GM12878 (cell line): ENCODE measurements at regions not wholly inside any gene's neighbourhood (a gene's known extent, or its start where the extent isn't known, plus 50 kb on each side); places are given as distances from the start of the nearest gene placed in this dataset.

Experiments
- ATAC-seq: fragments of 200-7000 bp; cut with Tn5 transposase; 3 replicates; pipeline ENCODE4 v1.9.1; 2020; ENCODE audit warnings: mild to moderate bottlenecking, moderate library complexity
- BruUV-seq: library from RNA; stranded (reverse); fragments of 400-500 nt; replicated peaks from 2 replicates; lab custom pipeline; 2021; lab: Mats Ljungman, UMichigan
- CTCF ChIA-PET: fragments of 300-600 bp; sonication (Branson Sonifier 250); formaldehyde crosslinking; extraction: SDS; loops from one replicate; lab custom pipeline; 2021; ENCODE audit warnings: inconsistent platforms; lab: Yijun Ruan, JAX
- POLR2A ChIA-PET: fragments of 350-600 bp; formaldehyde crosslinking; extraction: SDS; loops from one replicate; lab custom pipeline; 2021; ENCODE audit warnings: inconsistent platforms; lab: Charles Lee
- RAD21 ChIA-PET: fragments of 300-600 bp; sonication (Branson Sonifier 250); formaldehyde crosslinking; loops from one replicate; lab custom pipeline; 2023; ENCODE audit warnings: antibody characterized with exemption; ENCODE audit not compliant: unreplicated experiment; lab: Charles Lee
- SMC1A ChIA-PET: fragments of 300-600 bp; sonication (Branson Sonifier 250); formaldehyde crosslinking; loops from one replicate; lab custom pipeline; 2023; ENCODE audit not compliant: unreplicated experiment, uncharacterized antibody; lab: Charles Lee
- DNase-seq: peaks from one replicate; pipeline ENCODE4 v3.0.0-alpha.2; 2011; ENCODE audit warnings: low read depth, low spot score
- FAIRE-seq: peaks from 3 replicates; lab custom pipeline; 2011; peaks lifted over from hg19 to GRCh38; lab: Jason Lieb, UNC
- H2AFZ ChIP-seq: 2 replicates; pipeline ENCODE4 v1.6.0; 2011; ENCODE audit warnings: low read depth, low read length, control low read depth; ENCODE audit not compliant: control insufficient read depth
- H3K27ac ChIP-seq: 2 replicates; pipeline ENCODE4 v1.5.1; 2011; ENCODE audit warnings: control low read depth; ENCODE audit not compliant: control insufficient read depth, insufficient read depth
- H3K27me3 ChIP-seq, 2 experiments: replicated peaks in 1 of 2; 2 replicates each; pipeline versions ENCODE4 v1.6.0 to v1.6.1; 2011; ENCODE audit warnings: low read length in 1 of 2; ENCODE audit not compliant: control insufficient read depth in 2 of 2, insufficient read depth in 2 of 2
- H3K36me3 ChIP-seq, 2 experiments: 2 replicates each; pipeline ENCODE4 v1.5.1; 2011; ENCODE audit warnings: low read length in 1 of 2; ENCODE audit not compliant: control insufficient read depth in 2 of 2, insufficient read depth in 2 of 2
- H3K4me1 ChIP-seq: 2 replicates; pipeline ENCODE4 v1.6.1; 2011; ENCODE audit warnings: mild to moderate bottlenecking, low read length, moderate library complexity, mixed read lengths; ENCODE audit not compliant: control insufficient read depth, insufficient read depth
- H3K4me2 ChIP-seq: 2 replicates; pipeline ENCODE4 v1.6.0; 2011; ENCODE audit warnings: control low read depth; ENCODE audit not compliant: control insufficient read depth, insufficient read depth
- H3K4me3 ChIP-seq: fragments of 200-600 bp; sonication (generic); 2 replicates; pipeline ENCODE4 v1.5.1; 2016
- H3K79me2 ChIP-seq: 2 replicates; pipeline ENCODE4 v1.6.0; 2011; ENCODE audit warnings: low read length; ENCODE audit not compliant: control insufficient read depth, insufficient read depth
- H3K9ac ChIP-seq: 2 replicates; pipeline ENCODE4 v1.8.0; 2011; ENCODE audit warnings: low read length, control low read depth, mixed read lengths; ENCODE audit not compliant: control insufficient read depth, insufficient read depth
- H3K9me3 ChIP-seq: replicated peaks from 3 replicates; pipeline ENCODE4 v1.5.1; 2011; ENCODE audit warnings: mild to moderate bottlenecking, low read length; ENCODE audit not compliant: control insufficient read depth, insufficient read depth
- H4K20me1 ChIP-seq: 2 replicates; pipeline ENCODE4 v1.6.0; 2011; ENCODE audit not compliant: control insufficient read depth, insufficient read depth
- CUX1 ChIP-seq: IDR thresholded peaks from 2 replicates; pipeline ENCODE4 v1.6.1; 2012; ENCODE audit warnings: improper control_type of control experiment, low read depth, low read length; ENCODE audit not compliant: insufficient replicate concordance
- HDGF ChIP-seq: fragments of 450-650 bp; IDR thresholded peaks from 2 replicates; pipeline ENCODE4 v1.6.1; 2016; ENCODE audit warnings: antibody characterized with exemption
- KAT2A ChIP-seq: conservative IDR thresholded peaks from 2 replicates; pipeline ENCODE4 v1.6.1; 2011; ENCODE audit warnings: low read depth, low read length; ENCODE audit not compliant: control insufficient read depth
- TAF1 ChIP-seq: IDR thresholded peaks from 2 replicates; pipeline ENCODE4 v1.6.1; 2011; ENCODE audit warnings: mild to moderate bottlenecking, low read depth, low read length, borderline replicate concordance
- WGBS: methylation state at CpG from one replicate; pipeline ENCODE4 v1.1.6; 2016; ENCODE audit warnings: low lambda C conversion rate; ENCODE audit not compliant: insufficient replicate concordance, insufficient coverage; ENCODE audit errors: missing lambda C conversion rate; 5-methylcytosine and 5-hydroxymethylcytosine counted together
- in situ Hi-C: fragments of 300-500 bp; cut with MboI; formaldehyde crosslinking; loops from 9 replicates; pipeline ENCODE4 v1.14.3; 2018; ENCODE audit warnings: mixed read lengths
- intact Hi-C: fragments of 100-400 bp; cut with micrococcal nuclease; formaldehyde crosslinking; loops from one replicate; pipeline ENCODE4 v1.14.2; 2022; ENCODE audit not compliant: unreplicated experiment

GRCh38 chr4:71878376-71878775 lies 94.5 kb upstream of the GC start:
- Histone ChIP-seq H3K27me3 (no peaks in the 10 kb centered on the region), H3K9me3 (no peaks in the 10 kb centered on the region), H3K9ac (no peak overlapping the region), H2AFZ (no peak overlapping the region), H3K4me2 (no peak overlapping the region), H4K20me1 (no peaks in the 10 kb centered on the region), H3K79me2 (no peaks in the 10 kb centered on the region), H3K36me3 (no peaks in the 10 kb centered on the region), H3K4me3 (no peak overlapping the region), H3K4me1 (no peaks in the 10 kb centered on the region), H3K27ac (no peak overlapping the region)
- ChIA-PET CTCF (interaction anchor here (1.0 kb wide), 1 partner anchor 23 kb away, joined by 3 read pairs; no protein-coding TSS in a partner anchor), RAD21 (no interaction called here), SMC1A (interaction anchor here (0.7 kb wide), 1 partner anchor 16 kb away, joined by 3 read pairs; no protein-coding TSS in a partner anchor), POLR2A (interaction anchor here (0.6 kb wide), 1 partner anchor 193 kb away, joined by 8 read pairs; no protein-coding TSS in a partner anchor)
- no peak for DNase-seq
- in situ Hi-C loops = no loop called here
- 25% methylated on average over 2 of the region's 2 CpGs for WGBS
- intact Hi-C loops = no loop called here
- ATAC-seq = no peak
- no peak for FAIRE-seq
- no peak for TF ChIP-seq TAF1
- TF ChIP-seq HDGF = no peak
- TF ChIP-seq CUX1 = no peak
- no peak for TF ChIP-seq KAT2A
- BruUV-seq = no TSS peak
